BLaER1 (cell line): ENCODE measurements at regions not wholly inside any gene's neighbourhood (a gene's known extent, or its start where the extent isn't known, plus 50 kb on each side); places are given as distances from the start of the nearest gene placed in this dataset.
A peak's percentile ranks its signal among the peaks of the same experiment; 100 is the strongest.

ENCODE experiments used
- H3K27ac ChIP-seq: shearing (Covaris generic); formaldehyde crosslinking; 2 replicates; pipeline ENCODE4 v1.8.1; 2022
- H3K27me3 ChIP-seq: shearing (Covaris generic); formaldehyde crosslinking; 2 replicates; pipeline ENCODE4 v1.8.1; 2022
- H3K36me3 ChIP-seq: shearing (Covaris generic); formaldehyde crosslinking; 2 replicates; pipeline ENCODE4 v1.8.1; 2022
- H3K4me1 ChIP-seq: shearing (Covaris generic); formaldehyde crosslinking; 2 replicates; pipeline ENCODE4 v1.8.1; 2022
- H3K4me2 ChIP-seq: shearing (Covaris generic); formaldehyde crosslinking; 2 replicates; pipeline ENCODE4 v1.8.1; 2022
- H3K4me3 ChIP-seq: shearing (Covaris generic); formaldehyde crosslinking; 2 replicates; pipeline ENCODE4 v1.8.1; 2022
- H3K9ac ChIP-seq: shearing (Covaris generic); formaldehyde crosslinking; 2 replicates; pipeline ENCODE4 v1.8.1; 2022
- H3K9me3 ChIP-seq: shearing (Covaris generic); formaldehyde crosslinking; 2 replicates; pipeline ENCODE4 v1.8.1; 2022
- H4K20me1 ChIP-seq: shearing (Covaris generic); formaldehyde crosslinking; 2 replicates; pipeline ENCODE4 v1.8.1; 2022
- Cebpa-rat ChIP-seq: shearing (Covaris generic); IDR thresholded peaks from 2 replicates; pipeline ENCODE4 v1.8.1; 2022

DNA sequence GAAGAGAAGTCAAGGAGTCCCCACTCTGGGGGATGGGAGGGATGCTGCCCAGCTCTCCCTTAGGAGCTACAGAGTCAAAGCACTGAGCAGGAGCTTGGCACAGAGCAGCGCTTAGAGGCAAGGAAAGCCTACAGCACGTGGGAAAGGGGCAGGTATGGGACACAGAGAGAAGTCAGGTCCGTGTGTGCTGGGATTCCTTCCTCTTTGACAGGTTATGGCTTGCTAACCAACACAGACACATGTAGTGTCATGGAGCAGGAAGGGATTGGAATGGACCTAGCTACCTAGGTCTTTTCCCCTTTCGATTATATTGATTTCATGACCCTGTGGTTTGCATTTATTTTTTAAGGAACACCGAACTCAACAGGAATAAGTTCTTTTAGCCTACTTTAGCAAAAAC is 208.5 kb upstream of the TUT7 start:
- Histone ChIP-seq H3K4me3 (no peak overlapping the region), H3K27ac (no peak overlapping the region), H3K4me1 (peaks cover under 1% of the 10 kb centered on the region), H3K4me2 (no peak overlapping the region), H3K9me3 (peaks cover 29% of the 10 kb centered on the region), H4K20me1 (no peaks in the 10 kb centered on the region), H3K36me3 (no peaks in the 10 kb centered on the region), H3K9ac (no peak overlapping the region), H3K27me3 (no peaks in the 10 kb centered on the region)
- no peak for TF ChIP-seq Cebpa-rat

DNA sequence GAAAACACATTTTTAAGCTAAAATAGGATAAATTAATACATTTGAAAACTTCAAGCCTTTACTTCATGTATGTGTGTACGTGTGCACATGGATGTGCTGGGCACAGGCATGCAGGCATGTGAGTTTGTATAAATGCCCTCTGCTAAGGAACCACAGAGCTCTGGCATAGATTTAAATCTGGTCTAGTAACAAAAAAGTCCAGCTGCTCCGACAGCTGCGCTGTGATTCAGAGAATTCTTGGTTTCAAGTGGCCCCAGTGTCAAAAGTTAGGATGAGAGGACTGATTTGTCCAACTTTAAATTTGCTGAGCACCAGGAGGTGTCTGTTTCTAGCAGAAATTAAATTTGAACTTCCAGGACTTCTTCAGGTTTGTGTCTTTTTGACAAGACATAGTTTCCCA is 203.7 kb upstream of the TUT7 start:
- Histone ChIP-seq H4K20me1 (no peaks in the 10 kb centered on the region), H3K4me1 (peaks cover 13% of the 10 kb centered on the region), H3K4me3 (no peak overlapping the region), H3K9ac (no peak overlapping the region), H3K36me3 (no peaks in the 10 kb centered on the region), H3K27ac (no peak overlapping the region), H3K27me3 (no peaks in the 10 kb centered on the region), H3K9me3 (peaks cover 15% of the 10 kb centered on the region), H3K4me2 (no peak overlapping the region)
- TF ChIP-seq Cebpa-rat = no peak

DNA sequence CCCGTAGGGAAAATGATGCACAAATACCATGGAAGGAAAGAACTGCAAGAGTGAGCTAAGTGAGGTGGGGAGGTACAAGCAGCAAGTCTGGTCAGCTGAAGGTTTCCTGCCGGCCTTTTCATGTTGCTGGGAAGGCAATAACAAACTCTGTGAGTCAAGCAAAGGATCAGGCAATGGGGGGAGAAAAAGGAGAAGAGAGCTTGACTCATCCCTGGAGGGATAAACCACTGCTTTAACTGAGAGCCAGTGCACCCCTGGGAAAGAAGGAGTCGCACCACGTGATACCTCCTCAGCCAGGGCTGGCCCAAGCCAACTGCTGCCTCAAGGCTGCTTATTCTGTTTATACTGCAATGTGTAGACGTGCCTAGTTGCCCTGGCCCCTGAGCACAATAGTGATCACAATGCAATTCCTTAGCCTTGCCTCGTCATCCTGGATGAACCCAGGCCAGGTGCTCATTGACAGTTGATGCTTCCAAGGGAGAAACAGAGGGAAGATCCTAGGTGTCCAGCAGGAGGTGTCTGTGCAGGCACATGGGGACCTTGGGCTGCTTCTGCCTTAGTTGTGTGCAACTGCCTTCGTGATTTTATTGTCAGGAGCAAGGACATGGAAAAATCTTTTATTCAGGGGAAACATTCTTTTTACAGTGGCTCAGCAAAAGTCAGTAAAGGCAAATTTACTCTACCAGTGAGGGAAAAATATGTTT is 203.0 kb upstream of the TUT7 start:
- no peaks in the 10 kb centered on the region for H4K20me1 ChIP-seq
- H3K4me1 ChIP-seq = peaks cover 13% of the 10 kb centered on the region
- no peaks in the 10 kb centered on the region for H3K27me3 ChIP-seq
- H3K9me3 ChIP-seq = peaks cover 21% of the 10 kb centered on the region
- H3K36me3 ChIP-seq = no peaks in the 10 kb centered on the region
- no peak for TF ChIP-seq Cebpa-rat
- no peak overlapping the region for H3K27ac ChIP-seq
- no peak overlapping the region for H3K9ac ChIP-seq
- H3K4me2 ChIP-seq = peak overlapping the region; percentile 36
- H3K4me3 ChIP-seq = no peak overlapping the region

DNA sequence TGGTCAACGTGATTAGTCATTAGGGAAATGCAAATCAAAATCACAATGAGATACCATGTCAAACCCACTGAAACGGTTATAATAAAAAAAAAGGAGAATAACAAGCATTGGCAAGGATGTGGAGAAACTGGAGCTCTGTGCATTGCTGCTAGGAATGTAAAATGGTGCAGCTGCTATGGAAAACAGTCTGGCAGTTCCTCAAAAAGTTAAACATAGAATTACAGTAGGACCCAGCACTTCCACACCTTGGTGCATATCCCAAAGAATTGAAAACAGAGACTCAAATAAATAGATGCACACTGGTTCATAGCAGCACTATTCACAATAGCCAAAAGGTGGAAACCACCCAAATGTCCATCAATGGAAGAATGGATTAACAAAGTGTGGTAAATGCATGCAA is 201.5 kb upstream of the TUT7 start:
- H3K9ac ChIP-seq = no peak overlapping the region
- peaks cover 21% of the 10 kb centered on the region for H3K9me3 ChIP-seq
- no peak overlapping the region for H3K4me3 ChIP-seq
- no peak overlapping the region for H3K27ac ChIP-seq
- no peaks in the 10 kb centered on the region for H3K27me3 ChIP-seq
- no peak for TF ChIP-seq Cebpa-rat
- H3K36me3 ChIP-seq = no peaks in the 10 kb centered on the region
- no peaks in the 10 kb centered on the region for H4K20me1 ChIP-seq
- H3K4me1 ChIP-seq = peaks cover 13% of the 10 kb centered on the region
- H3K4me2 ChIP-seq = no peak overlapping the region

DNA sequence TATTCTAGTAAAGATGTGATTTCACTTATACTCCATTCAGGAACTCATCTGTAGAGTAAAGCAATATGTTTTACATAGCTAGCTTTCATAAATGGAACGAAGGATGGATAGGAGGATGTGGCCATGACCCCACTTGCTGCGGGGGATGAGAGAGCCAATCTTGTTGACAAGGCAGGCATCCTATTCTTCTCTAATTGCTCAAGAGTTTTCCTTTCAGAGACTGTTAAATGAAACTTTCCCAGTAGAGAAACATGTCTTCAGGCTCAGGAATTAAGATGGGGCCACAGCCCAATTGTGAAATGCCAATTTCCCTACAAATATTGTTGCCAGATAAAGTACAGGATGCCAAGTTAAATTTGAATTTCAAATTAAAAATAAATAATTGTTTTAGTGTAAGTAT is 196.2 kb upstream of the TUT7 start:
- Histone ChIP-seq H3K4me3 (no peak overlapping the region), H3K36me3 (no peaks in the 10 kb centered on the region), H4K20me1 (no peaks in the 10 kb centered on the region), H3K9ac (no peak overlapping the region), H3K27ac (no peak overlapping the region), H3K4me2 (no peak overlapping the region), H3K4me1 (no peaks in the 10 kb centered on the region), H3K27me3 (no peaks in the 10 kb centered on the region), H3K9me3 (peaks cover 9% of the 10 kb centered on the region)
- no peak for TF ChIP-seq Cebpa-rat

DNA sequence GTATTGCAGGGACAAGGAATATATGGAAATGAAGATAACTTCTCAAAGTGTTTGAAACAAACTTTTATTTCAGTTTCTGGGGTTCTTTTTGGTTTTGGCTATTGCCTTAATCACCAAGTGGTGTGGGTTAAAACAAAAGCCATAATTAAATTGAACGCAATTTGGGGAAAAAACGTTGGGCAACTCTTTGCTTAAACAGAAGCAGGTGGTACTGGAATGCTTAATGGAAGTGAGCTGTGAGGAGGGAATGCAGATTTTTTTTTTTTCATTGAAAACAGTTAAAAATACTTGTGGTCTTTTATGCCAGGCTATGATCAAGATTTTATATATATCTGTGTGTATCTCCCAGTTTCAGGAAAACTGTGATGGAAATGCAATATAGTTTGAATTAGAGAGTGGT is 195.7 kb upstream of the TUT7 start:
- no peak for TF ChIP-seq Cebpa-rat
- no peak overlapping the region for H3K27ac ChIP-seq
- H3K9ac ChIP-seq = no peak overlapping the region
- H4K20me1 ChIP-seq = no peaks in the 10 kb centered on the region
- H3K9me3 ChIP-seq = peaks cover 9% of the 10 kb centered on the region
- no peak overlapping the region for H3K4me3 ChIP-seq
- no peaks in the 10 kb centered on the region for H3K27me3 ChIP-seq
- H3K4me1 ChIP-seq = no peaks in the 10 kb centered on the region
- no peaks in the 10 kb centered on the region for H3K36me3 ChIP-seq
- no peak overlapping the region for H3K4me2 ChIP-seq

DNA sequence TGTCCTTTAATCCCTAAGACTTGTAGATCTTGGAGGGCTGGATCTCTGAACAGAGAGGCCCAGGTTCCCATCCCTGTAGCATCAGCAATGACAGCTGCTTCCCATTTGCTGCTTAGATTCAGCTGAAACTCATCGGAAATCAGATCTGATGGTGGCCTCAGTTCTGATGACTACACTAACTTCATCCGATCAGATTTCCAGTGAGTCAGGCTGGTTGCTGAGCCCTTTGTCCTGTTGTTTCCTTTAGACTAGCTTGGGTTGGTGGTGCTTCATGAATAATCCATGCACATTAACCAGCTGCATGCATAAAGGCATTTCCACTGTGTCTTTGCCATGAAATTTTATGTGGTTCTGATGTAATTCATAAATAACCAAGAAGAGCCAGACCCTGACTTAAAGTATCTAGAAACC is 195.2 kb upstream of the TUT7 start:
- H3K4me1 ChIP-seq = no peaks in the 10 kb centered on the region
- TF ChIP-seq Cebpa-rat = no peak
- no peak overlapping the region for H3K9ac ChIP-seq
- H3K4me2 ChIP-seq = no peak overlapping the region
- H3K27me3 ChIP-seq = no peaks in the 10 kb centered on the region
- no peaks in the 10 kb centered on the region for H4K20me1 ChIP-seq
- H3K9me3 ChIP-seq = peaks cover 9% of the 10 kb centered on the region
- H3K36me3 ChIP-seq = no peaks in the 10 kb centered on the region
- no peak overlapping the region for H3K4me3 ChIP-seq
- no peak overlapping the region for H3K27ac ChIP-seq

DNA sequence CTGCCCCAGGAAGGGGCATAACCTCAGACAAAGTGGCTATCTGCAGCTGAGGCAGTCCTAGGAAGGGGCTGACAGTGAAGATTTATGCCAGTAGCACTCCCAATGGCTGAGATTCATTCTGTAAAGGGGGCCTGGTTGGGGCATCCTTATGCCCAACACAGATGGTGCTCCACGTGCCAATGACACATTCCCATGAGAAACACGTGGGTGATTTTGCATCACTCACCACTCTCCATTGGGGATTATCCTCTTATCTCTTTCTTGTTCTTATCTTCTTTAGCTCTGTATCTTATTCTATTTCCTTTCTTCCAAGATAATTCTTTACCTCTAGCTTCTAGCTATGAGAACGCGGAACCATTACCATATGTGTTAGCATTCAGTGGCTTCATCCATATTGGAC is 194.0 kb upstream of the TUT7 start:
- no peaks in the 10 kb centered on the region for H3K36me3 ChIP-seq
- no peak overlapping the region for H3K9ac ChIP-seq
- no peaks in the 10 kb centered on the region for H3K27me3 ChIP-seq
- peaks cover 9% of the 10 kb centered on the region for H3K9me3 ChIP-seq
- no peak overlapping the region for H3K4me2 ChIP-seq
- no peak overlapping the region for H3K27ac ChIP-seq
- no peaks in the 10 kb centered on the region for H4K20me1 ChIP-seq
- H3K4me1 ChIP-seq = no peaks in the 10 kb centered on the region
- H3K4me3 ChIP-seq = no peak overlapping the region
- TF ChIP-seq Cebpa-rat = no peak

DNA sequence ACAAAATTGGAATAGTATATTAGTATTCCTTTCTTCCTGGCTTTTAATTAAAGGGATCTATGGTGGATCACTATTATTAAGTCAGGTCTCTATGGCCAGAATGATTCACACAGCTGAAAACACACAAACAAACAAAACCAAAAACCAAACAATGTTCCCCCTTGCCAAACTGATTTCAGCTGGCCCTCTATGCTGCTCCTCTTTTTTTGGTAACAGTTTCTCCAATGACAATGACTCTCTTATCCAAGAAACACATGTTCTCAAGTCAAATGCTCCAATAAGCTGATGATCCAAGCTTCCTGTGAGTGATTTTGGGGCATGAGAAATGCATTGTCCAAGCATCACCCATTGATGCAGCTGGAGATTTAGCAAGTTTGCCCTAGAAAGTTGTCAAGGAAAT is 193.4 kb upstream of the TUT7 start:
- no peaks in the 10 kb centered on the region for H3K27me3 ChIP-seq
- no peaks in the 10 kb centered on the region for H3K4me1 ChIP-seq
- H3K9me3 ChIP-seq = peaks cover 2% of the 10 kb centered on the region; the same call in 1 of the 2 replicates
- no peaks in the 10 kb centered on the region for H3K36me3 ChIP-seq
- no peak for TF ChIP-seq Cebpa-rat
- no peaks in the 10 kb centered on the region for H4K20me1 ChIP-seq
- H3K9ac ChIP-seq = no peak overlapping the region
- no peak overlapping the region for H3K4me2 ChIP-seq
- H3K27ac ChIP-seq = no peak overlapping the region
- H3K4me3 ChIP-seq = no peak overlapping the region

DNA sequence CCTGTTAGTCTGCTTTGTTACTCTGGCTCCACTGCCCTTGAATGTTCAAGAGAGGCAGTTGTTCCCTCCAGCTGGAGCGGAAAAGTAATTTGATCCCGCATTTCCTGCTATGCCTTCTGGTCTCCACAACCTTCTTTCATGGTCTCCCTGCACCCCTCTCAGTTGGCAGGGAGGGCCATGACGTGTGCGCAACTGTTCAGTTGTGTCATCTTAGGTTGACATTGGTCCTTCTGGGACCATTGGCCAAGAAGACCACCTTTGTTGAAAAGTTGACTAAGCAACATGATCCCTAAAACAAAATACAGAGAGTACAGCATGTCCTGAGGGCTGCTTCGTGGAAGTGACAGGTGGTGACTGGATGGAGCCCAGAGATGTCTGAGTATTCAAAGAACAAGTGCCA is 192.5 kb upstream of the TUT7 start:
- Histone ChIP-seq H3K4me3 (no peak overlapping the region), H3K27ac (no peak overlapping the region)

DNA sequence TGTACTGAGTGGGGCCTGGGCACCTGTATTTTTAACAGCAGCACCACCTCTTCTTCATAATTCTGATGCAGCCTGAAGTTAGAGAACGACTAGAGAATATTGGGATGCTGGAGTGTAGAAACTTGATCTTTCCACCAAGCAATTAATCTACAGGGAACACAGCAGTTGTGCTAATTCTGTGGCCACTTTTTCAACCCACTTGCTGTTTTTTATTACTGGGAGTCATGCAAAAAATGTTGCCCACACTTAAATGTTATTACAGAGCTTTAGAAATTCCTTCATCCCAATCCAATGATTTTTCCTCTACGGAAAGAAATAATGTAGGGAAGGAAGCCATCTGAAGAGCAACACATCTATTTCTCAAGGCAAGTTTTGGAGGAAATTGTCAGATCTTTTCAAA is 190.9 kb upstream of the TUT7 start:
- no peak overlapping the region for H3K27ac ChIP-seq
- H3K36me3 ChIP-seq = no peaks in the 10 kb centered on the region
- no peak overlapping the region for H3K4me3 ChIP-seq
- H3K9ac ChIP-seq = no peak overlapping the region
- H3K27me3 ChIP-seq = no peaks in the 10 kb centered on the region
- no peaks in the 10 kb centered on the region for H4K20me1 ChIP-seq
- no peaks in the 10 kb centered on the region for H3K4me1 ChIP-seq
- no peak for TF ChIP-seq Cebpa-rat
- H3K9me3 ChIP-seq = no peaks in the 10 kb centered on the region
- H3K4me2 ChIP-seq = no peak overlapping the region

More for the DNA sequence above, 192.5 kb upstream of the TUT7 start:
- no peaks in the 10 kb centered on the region for H3K4me1 ChIP-seq
- H4K20me1 ChIP-seq = no peaks in the 10 kb centered on the region
- no peaks in the 10 kb centered on the region for H3K27me3 ChIP-seq
- no peak overlapping the region for H3K4me2 ChIP-seq
- TF ChIP-seq Cebpa-rat = no peak
- no peaks in the 10 kb centered on the region for H3K9me3 ChIP-seq
- H3K36me3 ChIP-seq = no peaks in the 10 kb centered on the region
- no peak overlapping the region for H3K9ac ChIP-seq
